HG03571 (cell line): ENCODE measurements at regions not wholly inside any gene's neighbourhood (a gene's known extent, or its start where the extent isn't known, plus 50 kb on each side); places are given as distances from the start of the nearest gene placed in this dataset.

ENCODE experiments used
- ATAC-seq: cut with Tn5 transposase; IDR thresholded peaks from one replicate; pipeline ENCODE4 v1.9.1; 2021; ENCODE audit not compliant: unreplicated experiment

DNA sequence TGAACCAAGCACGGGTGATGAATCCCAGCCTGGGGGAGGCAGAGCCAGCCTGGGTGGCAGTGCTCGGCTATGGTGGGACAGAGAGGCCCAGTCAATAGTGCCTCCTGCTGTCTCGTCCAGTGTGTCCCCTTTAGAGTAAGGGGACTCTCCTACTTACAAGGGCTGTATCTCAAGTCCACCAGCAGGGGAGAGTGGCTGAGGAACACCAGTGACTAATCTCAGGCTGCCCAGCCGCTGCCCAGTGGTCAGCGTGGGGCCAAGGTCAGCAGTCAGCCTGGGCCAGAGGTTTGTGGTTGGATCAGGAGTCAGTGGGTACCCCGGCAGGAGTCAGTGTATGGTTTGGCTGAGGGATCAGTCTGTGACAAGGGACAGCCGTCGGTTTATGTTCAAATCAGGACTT, 109.2 kb upstream of the RUNX3 start:
- no peak for ATAC-seq

DNA sequence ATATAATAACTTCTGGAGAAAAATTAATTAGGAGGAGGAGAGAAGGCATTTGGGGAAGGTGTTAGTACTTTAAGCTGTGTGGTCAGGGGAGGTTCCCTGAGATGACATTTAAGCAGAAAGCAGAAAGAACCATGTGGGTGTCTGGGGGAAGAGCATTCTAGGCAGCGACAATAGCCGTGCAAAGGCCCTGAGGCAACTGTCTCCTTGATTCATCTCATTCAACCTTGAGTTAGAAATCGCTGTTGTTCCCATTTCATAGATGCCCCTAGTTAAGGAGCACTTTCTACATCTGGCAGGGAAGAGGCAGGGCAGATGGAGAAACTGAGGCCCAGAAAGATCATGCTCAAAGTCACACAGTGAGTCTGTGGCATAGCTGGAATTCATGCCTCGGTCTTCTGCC, 108.6 kb upstream of the RUNX3 start:
- ATAC-seq: no peak

DNA sequence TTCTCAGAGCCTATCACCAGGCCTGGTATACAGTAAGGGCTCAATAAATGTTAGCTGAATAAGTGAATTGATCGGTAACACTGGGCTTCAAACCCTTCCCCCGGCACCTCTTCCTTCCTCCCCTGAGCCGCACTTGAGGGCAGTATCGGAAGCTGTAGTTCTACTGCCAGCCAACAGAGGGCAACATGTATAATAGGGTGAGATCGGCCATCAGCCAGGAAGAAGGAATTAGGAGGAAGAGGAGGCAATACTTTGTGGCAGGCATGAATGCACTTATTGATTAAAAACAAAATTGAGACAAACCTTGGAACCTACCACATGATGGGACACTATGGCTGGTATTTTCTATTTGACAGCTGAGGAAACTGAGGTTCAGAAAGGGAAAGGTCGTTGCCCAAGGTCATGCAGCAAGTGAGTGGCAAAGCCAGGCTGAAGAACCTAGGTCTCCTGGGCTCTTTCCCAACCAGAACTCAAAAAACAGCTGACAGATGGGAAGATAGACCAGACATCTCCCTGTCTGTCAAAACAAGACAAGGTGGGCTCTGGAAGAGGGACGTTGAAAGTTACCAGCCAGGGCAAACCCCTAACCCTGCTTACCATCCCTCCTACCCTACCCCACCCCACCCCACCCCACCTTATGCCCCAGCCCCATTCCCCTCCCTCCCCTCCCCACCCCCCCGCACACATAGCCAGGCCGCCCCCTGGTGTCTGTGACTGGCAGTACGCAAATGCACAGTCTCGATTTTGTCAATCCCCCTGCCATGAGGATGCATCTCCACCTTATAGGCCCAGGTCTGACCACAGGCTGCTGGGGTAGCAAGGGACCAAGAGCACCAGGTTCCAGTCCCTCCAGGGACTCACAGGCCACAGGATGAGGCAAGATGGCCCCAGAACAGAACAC, 107.3 kb upstream of the RUNX3 start:
- ATAC-seq: no peak

DNA sequence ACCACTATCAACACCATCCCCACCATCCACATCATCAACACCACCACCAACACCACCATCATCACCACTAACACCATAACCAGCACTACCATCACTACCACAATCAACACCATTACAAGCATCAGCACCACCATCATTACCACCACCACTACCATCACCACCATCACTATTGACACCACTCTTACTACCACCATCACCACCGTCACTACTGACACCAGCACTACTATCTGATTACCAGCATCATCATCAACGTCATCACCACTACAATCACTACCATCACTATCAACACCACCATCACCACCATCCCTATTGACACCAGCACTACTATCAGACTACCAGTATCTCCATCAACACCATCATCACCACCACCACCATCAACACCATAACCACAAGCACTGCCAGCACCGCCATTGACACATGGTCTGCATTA, 106.1 kb upstream of the RUNX3 start:
- ATAC-seq: no peak

DNA sequence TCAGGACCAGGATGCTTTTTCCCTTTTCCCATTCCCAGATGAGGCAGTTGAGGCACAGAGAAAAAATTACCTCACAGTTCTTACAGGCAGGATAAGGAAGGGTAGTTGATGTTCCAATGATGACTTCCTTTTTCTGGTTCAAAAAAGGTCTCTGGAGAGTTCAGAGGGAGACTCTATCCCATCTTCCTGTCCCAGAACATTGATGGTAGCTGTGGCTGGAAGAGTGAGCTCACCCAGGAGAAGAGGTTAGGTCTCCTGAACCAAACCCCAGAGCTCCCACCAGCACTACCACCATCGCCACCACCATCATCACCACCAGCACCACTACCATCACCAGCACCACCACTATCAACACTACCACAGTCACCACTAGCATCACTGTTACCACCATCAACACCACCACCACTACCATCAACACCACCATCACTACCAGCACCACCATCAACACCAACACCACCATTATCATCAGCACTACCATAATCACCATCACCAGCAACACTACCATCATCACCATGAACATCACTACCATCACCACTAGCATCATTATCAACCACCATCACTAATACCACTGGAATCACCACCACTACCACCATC, 105.5 kb upstream of the RUNX3 start:
- no peak for ATAC-seq

DNA sequence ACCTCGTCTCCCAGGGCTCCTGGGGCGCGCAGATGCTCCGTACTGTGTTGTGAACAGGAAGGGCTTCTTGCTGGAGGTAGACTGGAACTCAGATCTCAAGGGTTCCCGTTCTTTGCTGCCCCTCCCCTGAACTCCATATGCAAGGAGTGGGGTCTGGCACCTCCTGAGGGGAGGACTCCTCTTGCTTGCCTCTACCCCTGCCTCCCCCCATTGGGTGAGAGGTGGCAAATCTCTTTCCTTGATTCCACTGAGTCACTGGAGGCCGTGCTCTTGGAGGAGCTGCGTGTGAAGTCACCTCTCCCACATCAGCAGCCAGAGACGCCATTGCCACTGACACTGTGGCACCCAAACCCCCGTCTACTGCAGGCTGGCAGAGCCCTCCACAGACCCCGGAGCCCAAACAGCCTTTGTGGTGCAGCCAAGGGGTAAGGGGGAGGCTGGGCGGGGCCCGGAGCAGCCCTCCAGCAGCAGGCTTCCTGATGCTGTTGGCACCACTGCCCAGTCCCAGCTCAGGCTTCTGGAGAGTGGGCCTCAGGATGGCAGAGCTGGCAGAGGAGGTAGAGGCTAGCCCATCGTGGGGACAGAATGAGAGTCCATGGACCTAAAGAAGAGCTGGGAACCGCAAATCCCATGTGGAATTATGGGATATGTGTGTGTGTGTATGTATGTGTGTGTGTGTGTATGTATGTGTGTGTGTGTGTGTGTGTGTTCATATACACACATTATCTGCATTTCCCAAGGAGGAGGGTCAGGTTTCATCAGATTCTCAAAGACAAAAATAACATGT, 104.9 kb upstream of the RUNX3 start:
- no peak for ATAC-seq

DNA sequence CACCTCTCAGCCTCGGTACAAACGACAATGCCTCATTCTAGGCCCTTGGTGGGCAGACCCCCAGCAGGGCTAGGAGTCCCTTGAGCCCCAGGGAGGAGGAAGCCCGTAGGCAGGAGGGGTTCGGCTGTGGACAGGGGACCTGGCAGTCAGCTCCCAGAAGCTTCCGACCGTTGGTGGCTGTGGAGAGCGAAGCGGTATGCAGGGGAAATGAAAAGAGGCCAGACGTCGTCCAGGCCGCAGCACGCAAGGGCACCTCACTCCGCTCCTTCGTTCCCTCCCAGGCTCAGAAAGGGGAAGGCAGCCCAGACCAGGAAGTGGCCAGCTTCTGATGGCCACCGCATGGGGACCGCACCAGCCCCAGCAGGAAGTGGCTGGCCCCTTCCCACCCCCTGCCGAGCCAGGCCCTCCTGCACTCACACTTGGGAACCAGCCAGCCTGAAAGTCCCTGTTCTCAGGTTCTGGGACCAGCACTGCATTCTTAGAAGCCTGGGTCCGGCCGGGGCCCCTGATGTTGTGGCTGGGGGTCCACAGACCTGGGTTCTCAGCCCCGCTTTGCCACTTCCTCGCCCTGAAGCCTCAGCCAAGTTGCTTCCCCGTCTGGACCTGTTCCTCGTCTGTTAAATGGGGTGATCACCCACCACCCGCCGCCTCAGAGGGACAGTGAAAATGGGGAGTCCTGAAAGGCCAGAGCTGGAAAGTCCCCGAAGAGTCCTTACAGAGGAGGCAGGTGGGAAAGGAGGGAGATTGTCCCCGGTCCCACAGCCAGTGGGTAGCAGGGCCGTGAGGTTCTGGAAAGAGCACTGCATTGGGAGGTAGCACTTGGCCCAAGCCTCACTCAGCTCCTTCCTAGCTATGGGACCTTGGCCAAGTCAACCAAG, 104.0 kb upstream of the RUNX3 start:
- no peak for ATAC-seq

DNA sequence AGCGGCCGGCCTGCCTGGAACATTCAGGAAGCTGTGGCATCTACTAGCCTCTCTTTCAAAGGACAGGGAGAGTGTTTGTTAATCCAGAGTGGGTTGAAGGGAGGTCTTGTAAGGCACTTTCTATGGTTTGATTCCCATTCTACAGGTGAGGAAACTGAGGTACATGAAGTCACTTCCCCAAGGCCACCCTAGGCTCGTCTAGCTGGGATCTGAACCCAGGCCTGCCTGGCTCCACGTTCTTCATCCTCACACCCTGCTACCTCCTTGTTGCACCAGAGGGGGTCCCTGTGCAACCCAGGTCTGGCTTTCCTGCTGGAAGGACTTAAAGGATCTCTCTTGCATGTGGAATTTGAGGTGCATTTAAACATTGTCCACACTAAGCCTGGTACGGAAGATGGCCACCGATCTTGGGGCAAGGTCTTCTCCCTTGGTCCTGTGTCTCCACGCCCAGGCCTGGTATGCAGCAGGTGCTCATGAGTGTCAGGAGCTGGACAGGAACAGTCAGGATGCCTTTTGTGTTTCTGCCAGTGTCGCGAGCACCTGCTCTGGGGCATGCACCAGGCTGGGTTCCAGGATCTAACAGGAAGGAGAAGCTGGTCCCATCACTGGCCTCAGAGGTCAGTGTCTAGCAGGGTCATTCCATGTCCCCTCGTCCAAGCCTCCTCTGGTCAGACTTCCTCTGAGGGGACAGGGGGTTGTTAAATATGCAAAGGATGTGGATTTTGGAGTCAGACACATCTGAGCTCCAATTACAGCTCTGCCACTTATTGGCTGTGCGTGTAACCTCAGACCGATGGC, 103.2 kb upstream of the RUNX3 start:
- ATAC-seq: no peak

DNA sequence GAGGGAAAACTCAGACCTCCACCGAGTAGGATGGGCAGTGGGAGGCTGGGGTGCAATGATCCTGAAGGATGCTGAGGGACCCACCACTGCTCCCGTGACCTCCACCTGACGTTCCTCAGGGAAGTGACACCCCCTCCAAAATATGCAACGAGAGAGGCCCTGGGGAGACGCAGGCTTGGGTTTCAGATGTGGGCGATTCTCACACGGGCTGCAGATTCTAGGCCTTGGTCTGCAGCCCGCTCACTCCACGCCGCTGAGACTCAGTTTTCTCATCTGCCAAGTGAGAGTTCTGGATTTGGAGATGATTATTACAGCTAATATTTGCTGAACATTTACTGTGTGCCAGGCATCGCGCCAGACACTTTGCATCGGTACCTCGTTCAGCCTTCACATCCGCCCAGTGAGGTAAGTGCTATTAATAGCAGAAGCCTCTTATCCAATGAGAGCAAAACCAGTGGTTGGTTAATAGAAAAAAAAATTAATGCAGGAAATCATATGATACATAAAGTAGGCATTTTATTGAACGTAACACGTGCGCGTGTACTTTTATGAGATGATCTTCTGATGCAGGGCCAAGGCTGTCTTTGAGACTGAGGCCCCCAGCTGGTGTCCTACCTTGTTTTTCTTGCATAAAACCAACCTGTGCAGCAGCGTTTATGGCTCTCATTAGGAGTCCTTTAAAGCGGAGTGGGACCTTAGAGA, 102.0 kb upstream of the RUNX3 start:
- peak; percentile 34 for ATAC-seq

DNA sequence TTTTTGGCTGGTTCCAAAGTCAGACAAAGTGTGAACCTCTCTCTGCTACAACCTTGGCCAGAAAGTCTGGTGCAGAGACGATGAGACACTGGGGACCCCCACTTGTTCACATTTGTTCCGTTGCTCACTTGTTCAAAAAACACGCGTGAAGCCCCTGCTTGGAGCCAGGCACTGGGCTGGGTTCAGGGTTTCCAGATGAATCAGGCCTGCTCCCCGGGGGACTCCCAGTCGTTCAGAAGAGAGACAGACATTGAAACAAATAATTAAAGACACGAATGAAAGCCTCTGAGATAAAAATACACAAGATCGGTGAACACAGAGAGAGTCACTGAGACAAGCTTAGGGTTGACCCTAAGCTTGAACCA, 101.5 kb upstream of the RUNX3 start:
- ATAC-seq: peak; percentile 7

DNA sequence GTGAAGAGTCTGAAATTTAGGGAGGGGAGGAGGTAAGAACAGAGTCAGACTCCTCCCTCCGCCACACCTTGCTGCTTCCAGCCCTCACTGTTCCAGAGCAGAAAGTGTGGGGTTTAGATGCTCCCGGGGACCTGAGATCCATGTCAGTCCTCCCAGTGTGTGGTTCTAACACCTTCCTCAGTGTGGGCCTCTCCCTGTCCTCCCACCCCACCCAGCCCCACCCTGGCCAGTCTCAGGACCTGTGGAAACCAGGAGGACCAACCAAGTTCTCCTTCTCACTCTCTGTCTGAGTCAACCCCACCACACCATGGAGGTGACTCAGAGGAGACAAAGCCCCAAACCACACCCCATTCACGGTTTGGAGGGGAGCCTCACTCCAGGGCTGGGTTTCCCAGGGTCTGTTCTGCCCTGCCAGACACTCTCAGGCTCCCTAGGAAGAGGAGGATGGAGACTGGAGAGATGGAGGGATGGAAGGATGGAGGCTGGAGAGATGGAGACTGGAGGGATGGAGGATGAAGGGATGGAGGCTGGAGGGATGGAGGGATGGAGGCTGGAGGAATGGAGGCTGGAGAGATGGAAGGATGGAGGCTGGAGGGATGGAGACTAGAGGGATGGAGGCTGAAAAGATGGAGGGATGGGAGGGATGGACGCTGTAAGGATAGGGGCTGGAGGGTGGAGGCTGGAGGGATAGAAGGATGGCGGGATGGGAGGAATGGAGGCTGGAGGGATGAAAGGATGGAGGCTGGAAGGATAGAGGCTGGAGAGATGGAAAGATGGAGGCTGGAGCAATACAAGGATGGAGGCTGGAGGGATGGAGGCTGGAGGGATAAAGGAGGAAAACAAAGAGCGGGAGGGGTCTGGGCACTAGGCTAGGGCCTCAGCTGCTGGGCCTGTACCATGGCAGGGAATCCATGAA, 100.9 kb upstream of the RUNX3 start:
- ATAC-seq: no peak

DNA sequence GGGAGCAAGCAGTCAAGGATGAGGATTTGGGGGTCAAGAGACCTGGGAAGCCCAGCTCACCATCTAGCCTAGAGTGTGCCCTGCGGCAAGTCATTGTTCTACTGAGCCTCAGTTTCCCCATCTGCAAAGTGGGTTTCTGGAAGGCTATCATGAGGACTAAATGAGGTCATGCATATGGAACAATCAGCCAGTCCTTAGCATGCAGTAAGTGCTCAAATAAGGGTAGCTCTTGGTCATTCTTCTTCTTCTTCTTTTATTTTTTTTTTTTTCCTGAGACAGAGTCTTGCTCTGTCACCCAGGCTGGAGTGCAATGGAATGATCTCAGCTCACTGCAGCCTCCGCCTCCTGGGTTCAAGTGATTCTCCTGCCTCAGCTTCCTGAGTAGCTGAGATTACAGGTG, 99.9 kb upstream of the RUNX3 start:
- ATAC-seq: no peak

DNA sequence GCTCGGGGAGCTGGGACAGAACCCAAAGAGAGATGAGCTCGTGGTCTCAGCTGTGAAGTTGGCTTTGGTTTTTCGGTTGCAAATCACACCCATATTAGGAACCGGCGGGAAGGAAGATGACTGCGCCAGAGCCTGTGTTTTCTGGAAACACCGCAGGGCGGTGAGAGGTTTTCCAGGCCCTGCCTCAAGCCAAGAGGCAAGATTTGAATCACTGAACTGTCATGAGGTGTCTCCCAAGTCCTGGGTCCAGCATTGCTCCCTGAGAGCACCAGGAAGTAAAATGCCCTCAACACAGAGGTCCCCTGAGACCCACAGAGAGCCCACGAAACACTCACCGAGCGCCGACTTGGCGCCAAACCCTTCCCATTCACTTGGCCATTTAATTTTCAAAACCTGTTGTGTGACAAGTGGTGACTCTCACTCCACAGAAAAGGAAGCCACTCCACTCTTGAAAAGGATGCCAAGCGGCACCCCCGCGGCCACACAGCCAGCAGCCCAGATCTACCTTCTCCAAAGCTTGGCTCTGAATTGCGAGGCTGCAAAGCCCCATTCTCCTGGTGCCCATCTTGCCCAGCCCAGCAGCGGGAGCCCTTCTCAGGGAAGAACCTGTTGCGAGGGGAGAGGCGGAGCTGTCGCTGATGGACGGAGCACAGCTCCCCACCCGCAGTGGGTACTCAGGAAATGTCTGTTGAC, 99.0 kb upstream of the RUNX3 start:
- ATAC-seq: no peak

DNA sequence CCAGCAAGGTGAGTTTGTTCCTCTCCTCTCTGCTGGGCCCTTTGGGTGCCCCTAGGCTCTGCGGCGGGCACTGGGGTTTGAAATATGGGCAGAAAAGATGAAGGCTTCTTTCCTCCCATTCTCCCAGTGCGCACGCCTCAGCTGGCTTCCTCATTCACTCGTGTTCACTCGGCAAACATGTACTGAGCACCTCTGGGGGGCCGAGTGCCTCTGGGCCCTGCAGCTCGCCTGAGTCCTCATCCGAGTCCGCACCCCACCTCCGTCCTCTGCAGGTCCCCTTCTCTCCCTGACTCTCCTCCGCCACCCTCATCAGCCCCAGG, 98.5 kb upstream of the RUNX3 start:
- no peak for ATAC-seq

DNA sequence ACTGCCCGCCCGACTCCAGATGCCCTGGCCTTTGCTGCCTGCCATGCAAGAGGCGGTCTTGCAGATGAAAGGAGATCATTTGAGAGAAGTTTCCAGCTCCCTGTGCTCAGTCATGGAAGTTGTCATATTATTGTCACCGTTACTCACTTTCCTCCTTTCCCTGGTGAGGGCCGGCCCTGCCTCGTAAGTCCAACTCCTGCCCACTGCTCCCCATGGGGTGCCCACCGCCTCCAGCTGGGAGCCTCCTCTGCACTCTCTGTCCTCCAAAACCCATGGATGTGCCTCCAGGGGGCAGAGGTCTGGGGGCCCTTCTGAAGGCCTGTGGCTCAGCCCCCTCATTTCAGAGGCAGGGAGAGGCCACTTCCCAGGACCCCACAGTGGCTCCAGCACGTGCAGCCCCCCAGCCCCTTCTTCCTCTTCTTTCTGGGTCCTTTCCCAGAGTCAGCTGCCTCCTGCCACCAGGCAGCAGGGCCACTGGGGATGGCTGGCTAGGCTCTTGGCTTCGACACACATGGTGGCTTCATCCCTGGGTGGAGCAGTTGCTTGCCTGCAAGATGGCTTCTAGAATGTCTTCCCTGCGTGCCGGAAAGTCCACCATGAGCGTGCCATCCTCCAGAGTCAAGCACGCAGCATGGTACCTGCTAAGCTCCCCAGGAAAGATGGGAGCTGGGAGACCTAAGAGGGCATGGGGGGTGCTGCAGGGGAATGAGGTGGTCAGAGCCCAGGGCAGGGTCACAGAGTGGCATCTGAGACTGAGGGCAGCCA, 97.9 kb upstream of the RUNX3 start:
- ATAC-seq: no peak

DNA sequence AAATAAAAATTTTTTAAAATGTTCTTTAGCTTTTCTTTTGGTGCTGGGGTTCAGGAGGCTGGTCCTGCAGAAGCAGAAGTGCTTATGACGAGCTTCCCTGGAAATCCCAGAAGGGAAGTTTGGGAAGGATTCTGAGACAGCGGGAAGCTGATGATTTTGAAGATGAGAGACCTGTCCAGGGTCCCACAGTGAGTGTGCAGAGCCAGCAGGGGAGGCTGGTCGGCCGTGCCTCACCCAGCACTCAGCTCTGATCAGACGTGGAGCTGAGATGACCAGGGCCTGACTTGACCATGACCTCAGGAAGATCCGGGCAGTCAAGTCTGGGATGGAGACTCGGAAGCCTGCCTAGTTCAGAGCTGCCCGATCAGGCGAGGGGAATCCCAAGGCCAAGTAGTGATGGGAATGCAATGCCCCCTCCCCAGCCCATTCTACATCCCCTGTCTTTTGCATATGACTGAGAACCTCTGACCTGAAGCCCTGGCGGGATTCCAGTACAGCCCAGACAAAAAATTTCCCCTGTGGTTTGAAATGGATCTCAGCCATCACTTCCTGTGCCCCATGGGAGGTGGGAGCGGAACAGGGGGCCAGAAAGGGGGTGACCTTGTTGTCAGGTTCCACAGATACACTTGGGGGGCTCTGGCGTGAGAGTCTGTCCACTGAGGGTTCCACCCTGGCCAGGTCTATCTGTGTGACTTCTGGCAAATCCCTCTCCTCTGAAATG, 96.8 kb upstream of the RUNX3 start:
- no peak for ATAC-seq

DNA sequence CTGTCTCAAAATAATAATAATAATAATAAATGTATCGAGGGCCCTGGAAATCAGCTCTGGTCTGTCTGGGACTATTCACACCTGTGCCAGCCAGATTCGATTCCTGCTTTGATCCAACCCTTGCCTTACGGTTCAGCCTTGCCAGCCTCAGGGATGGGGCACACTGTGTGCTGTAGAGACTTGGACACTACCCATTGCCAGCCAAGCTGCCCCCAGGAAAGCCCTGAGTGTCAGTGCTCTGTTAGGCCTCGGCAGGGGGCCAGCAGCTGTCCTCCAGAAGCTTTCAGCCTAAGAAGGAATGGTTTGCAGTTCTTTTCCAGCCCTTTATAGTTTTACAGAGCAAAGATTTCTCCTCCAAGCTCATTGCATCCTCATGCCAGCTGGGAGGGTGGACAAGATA, 96.2 kb upstream of the RUNX3 start:
- no peak for ATAC-seq
